GM18951 (cell line): ENCODE measurements at regions not wholly inside any gene's neighbourhood (a gene's known extent, or its start where the extent isn't known, plus 50 kb on each side); places are given as distances from the start of the nearest gene placed in this dataset.
"Not testable (repeated sequence)": the region's sequence is repeated elsewhere in the genome, so short reads cannot be mapped to it uniquely, and the experiment has no call there.

ENCODE experiments used
- in situ Hi-C: fragments of 300-500 bp; cut with MboI; formaldehyde crosslinking; loops from one replicate; pipeline ENCODE4 v1.12.0; 2022; ENCODE audit warnings: low sequenced_read_pairs, mixed read lengths, inconsistent platforms; ENCODE audit not compliant: unreplicated experiment

- in situ Hi-C loops: not testable (repeated sequence)
Measured at GRCh38 chr6:26795474-26796307, 136.1 kb upstream of the ZNF322 start.

- in situ Hi-C loops: loop anchor here (25.0 kb wide), 1 partner anchor 188 kb away; no protein-coding TSS in a partner anchor
Measured at GRCh38 chr6:26799903-26800633, 140.5 kb upstream of the ZNF322 start.

- in situ Hi-C loops: loop anchor here (25.0 kb wide), 1 partner anchor 191 kb away; no protein-coding TSS in a partner anchor
Measured at GRCh38 chr6:26803762-26804161, 144.2 kb upstream of the ZNF322 start.

GRCh38 chr6:26811486-26812116 lies 152.1 kb upstream of the ZNF322 start:
- in situ Hi-C loops: loop anchor here (25.0 kb wide), 1 partner anchor 199 kb away; no protein-coding TSS in a partner anchor

GRCh38 chr6:26818640-26819225 lies 159.2 kb upstream of the ZNF322 start:
- in situ Hi-C loops: loop anchor here (25.0 kb wide), 1 partner anchor 206 kb away; no protein-coding TSS in a partner anchor

- in situ Hi-C loops: not testable (repeated sequence)
Measured at GRCh38 chr6:26827965-26828364, 168.4 kb upstream of the ZNF322 start.

- in situ Hi-C loops: not testable (repeated sequence)
Measured at GRCh38 chr6:26829480-26829879, 169.9 kb upstream of the ZNF322 start.

GRCh38 chr6:26830992-26831391 lies 171.4 kb upstream of the ZNF322 start:
- in situ Hi-C loops: not testable (repeated sequence)

- in situ Hi-C loops: not testable (repeated sequence)
Measured at GRCh38 chr6:26835707-26836106, 176.2 kb upstream of the ZNF322 start.

GRCh38 chr6:26836657-26837056 lies 177.1 kb upstream of the ZNF322 start:
- in situ Hi-C loops: not testable (repeated sequence)

- in situ Hi-C loops: not testable (repeated sequence)
Measured at GRCh38 chr6:26844823-26845222, 185.3 kb upstream of the ZNF322 start.

GRCh38 chr6:26857289-26857688 lies 197.7 kb upstream of the ZNF322 start:
- in situ Hi-C loops: not testable (repeated sequence)

GRCh38 chr6:26859067-26859770 lies 199.7 kb upstream of the ZNF322 start:
- in situ Hi-C loops: not testable (repeated sequence)

GRCh38 chr6:26859771-26860163 lies 200.2 kb upstream of the ZNF322 start:
- in situ Hi-C loops: not testable (repeated sequence)

- in situ Hi-C loops: not testable (repeated sequence)
Measured at GRCh38 chr6:26861913-26862312, 202.4 kb upstream of the ZNF322 start.

- in situ Hi-C loops: not testable (repeated sequence)
Measured at GRCh38 chr6:26863641-26864040, 204.1 kb upstream of the ZNF322 start.

GRCh38 chr6:26898785-26899184 lies 239.2 kb upstream of the ZNF322 start:
- in situ Hi-C loops: not testable (repeated sequence)

GRCh38 chr6:26924206-26924605 lies 264.7 kb upstream of the ZNF322 start:
- in situ Hi-C loops: not testable (repeated sequence)

- in situ Hi-C loops: not testable (repeated sequence)
Measured at GRCh38 chr6:26928190-26928589, 268.6 kb upstream of the ZNF322 start.
